ENCODE measurements at regions not wholly inside any gene's neighbourhood (a gene's known extent, or its start where the extent isn't known, plus 50 kb on each side); places are given as distances from the start of the nearest gene placed in this dataset.

DNA sequence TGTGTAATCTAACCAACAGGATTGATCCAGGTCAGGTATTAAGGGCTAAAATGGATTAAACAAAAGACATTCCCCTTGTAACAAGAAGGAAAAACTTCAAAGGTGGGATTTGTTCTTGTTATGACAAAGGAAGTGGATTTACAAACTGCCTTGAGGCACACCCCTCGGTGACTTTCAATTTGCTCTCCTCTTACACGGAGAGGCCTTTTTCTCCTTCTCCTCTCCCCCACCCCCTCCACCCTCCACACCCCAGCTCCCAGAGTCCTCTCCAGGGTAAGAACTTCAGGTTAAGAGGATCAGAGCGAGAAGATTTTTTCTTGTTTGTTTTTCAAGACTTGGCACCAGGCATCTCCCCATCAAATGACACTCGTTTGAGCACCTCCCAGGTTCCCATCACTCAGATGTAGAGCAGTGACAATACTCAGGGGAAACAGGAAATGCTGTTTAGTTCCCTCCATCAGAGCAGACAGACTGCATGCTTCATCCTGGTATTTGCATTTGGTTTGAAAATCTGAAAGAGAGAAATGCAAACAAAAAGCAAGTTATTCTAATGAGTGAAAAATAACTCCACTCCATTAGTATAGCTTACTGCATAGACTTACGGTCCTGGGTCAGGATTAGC is 77.6 kb upstream of the TMEM260 start:
- H3K27ac ChIP-seq (ENCODE audit: low read depth in 2 of 2, low read length in 2 of 2) = no peak overlapping the region
- intact Hi-C loops (cut with DNase I) = no loop called here
- no peak for FAIRE-seq
- no peaks in the 10 kb centered on the region for H3K4me1 ChIP-seq (ENCODE audit: control insufficient read depth in 2 of 3, insufficient read depth in 2 of 3, low read depth in 1 of 3, low read length in 3 of 3)
- H3K27me3 ChIP-seq (ENCODE audit: control insufficient read depth, insufficient read depth, low read length) = no peaks in the 10 kb centered on the region
- no peaks in the 10 kb centered on the region for H3K9me3 ChIP-seq (ENCODE audit: control insufficient read depth in 2 of 3, insufficient read depth in 1 of 3, low read length in 3 of 3)
- H3K36me3 ChIP-seq (ENCODE audit: control insufficient read depth in 2 of 3, insufficient read depth in 3 of 3, low read length in 3 of 3) = no peaks in the 10 kb centered on the region
- no peak overlapping the region for H3K9ac ChIP-seq (ENCODE audit: low read length in 3 of 3)
- TF ChIP-seq, protein P1, sequence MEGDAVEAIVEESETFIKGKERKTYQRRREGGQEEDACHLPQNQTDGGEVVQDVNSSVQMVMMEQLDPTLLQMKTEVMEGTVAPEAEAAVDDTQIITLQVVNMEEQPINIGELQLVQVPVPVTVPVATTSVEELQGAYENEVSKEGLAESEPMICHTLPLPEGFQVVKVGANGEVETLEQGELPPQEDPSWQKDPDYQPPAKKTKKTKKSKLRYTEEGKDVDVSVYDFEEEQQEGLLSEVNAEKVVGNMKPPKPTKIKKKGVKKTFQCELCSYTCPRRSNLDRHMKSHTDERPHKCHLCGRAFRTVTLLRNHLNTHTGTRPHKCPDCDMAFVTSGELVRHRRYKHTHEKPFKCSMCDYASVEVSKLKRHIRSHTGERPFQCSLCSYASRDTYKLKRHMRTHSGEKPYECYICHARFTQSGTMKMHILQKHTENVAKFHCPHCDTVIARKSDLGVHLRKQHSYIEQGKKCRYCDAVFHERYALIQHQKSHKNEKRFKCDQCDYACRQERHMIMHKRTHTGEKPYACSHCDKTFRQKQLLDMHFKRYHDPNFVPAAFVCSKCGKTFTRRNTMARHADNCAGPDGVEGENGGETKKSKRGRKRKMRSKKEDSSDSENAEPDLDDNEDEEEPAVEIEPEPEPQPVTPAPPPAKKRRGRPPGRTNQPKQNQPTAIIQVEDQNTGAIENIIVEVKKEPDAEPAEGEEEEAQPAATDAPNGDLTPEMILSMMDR (IDR thresholded peaks at IDR 0.05; ENCODE audit: borderline replicate concordance, extremely low read depth, insufficient read depth) = no peak
- no peak overlapping the region for H3K4me3 ChIP-seq (ENCODE audit: low read length in 3 of 3)
- no peak for DNase-seq

DNA sequence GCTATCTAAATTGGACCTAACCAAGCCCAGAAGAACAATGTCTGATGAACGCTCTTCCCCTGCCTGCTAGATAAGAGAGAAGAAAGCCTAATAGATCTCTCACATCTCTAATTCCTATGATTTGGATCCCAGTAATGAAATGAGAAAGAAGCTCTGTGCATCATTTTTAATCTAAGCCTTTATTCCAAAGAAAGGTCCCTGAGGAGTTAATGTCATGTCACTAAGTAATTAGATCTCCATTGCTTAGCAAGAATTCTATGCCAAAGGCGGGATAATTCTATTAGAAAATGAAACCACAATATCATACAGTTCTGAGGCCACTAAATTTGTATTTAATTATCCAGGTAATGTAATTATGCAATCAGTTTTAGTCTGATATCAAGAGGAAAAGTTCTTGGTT is 74.2 kb upstream of the TMEM260 start:
- no peak overlapping the region for H3K4me3 ChIP-seq (ENCODE audit: low read length in 3 of 3)
- DNase-seq (no peak), FAIRE-seq (no peak)
- no peaks in the 10 kb centered on the region for H3K36me3 ChIP-seq (ENCODE audit: control insufficient read depth in 2 of 3, insufficient read depth in 3 of 3, low read length in 3 of 3)
- no peak overlapping the region for H3K9ac ChIP-seq (ENCODE audit: low read length in 3 of 3)
- H3K4me1 ChIP-seq (ENCODE audit: control insufficient read depth in 2 of 3, insufficient read depth in 2 of 3, low read depth in 1 of 3, low read length in 3 of 3) = no peaks in the 10 kb centered on the region
- intact Hi-C loops (cut with DNase I) = no loop called here
- H3K27me3 ChIP-seq (ENCODE audit: control insufficient read depth, insufficient read depth, low read length) = no peaks in the 10 kb centered on the region
- TF ChIP-seq, protein P1 (IDR thresholded peaks at IDR 0.05; ENCODE audit: borderline replicate concordance, extremely low read depth, insufficient read depth) = no peak
- no peaks in the 10 kb centered on the region for H3K9me3 ChIP-seq (ENCODE audit: control insufficient read depth in 2 of 3, insufficient read depth in 1 of 3, low read length in 3 of 3)
- no peak overlapping the region for H3K27ac ChIP-seq (ENCODE audit: low read depth in 2 of 2, low read length in 2 of 2)

- Histone ChIP-seq H3K9ac (ENCODE audit: low read length in 3 of 3) (no peak overlapping the region), H3K27ac (ENCODE audit: low read depth in 2 of 2, low read length in 2 of 2) (no peak overlapping the region), H3K27me3 (ENCODE audit: control insufficient read depth, insufficient read depth, low read length) (no peaks in the 10 kb centered on the region), H3K9me3 (ENCODE audit: control insufficient read depth in 2 of 3, insufficient read depth in 1 of 3, low read length in 3 of 3) (no peaks in the 10 kb centered on the region), H3K4me3 (ENCODE audit: low read length in 3 of 3) (no peak overlapping the region), H3K36me3 (ENCODE audit: control insufficient read depth in 2 of 3, insufficient read depth in 3 of 3, low read length in 3 of 3) (no peaks in the 10 kb centered on the region), H3K4me1 (ENCODE audit: control insufficient read depth in 2 of 3, insufficient read depth in 2 of 3, low read depth in 1 of 3, low read length in 3 of 3) (no peaks in the 10 kb centered on the region)
- TF ChIP-seq, protein P1 (IDR thresholded peaks at IDR 0.05; ENCODE audit: borderline replicate concordance, extremely low read depth, insufficient read depth) = no peak
- DNase-seq (no peak), FAIRE-seq (no peak)
- intact Hi-C loops (cut with DNase I) = no loop called here
Measured at GRCh38 chr14:56512521-56512920, 67.1 kb upstream of the TMEM260 start.
